HL-60/S4 treated with phorbol 12-myristate 13-acetate at 8.2 ng/mL for 4 days and 3 days (cell line): ENCODE measurements at regions not wholly inside any gene's neighbourhood (a gene's known extent, or its start where the extent isn't known, plus 50 kb on each side); places are given as distances from the start of the nearest gene placed in this dataset.

Experiments
- in situ Hi-C: fragments of 300-500 bp; cut with MboI; formaldehyde crosslinking; loops from 2 replicates; pipeline ENCODE4 v1.15.0; 2022; ENCODE audit warnings: low sequenced_read_pairs

- in situ Hi-C loops: no loop called here
Observed at GRCh38 chr5:15266229-15266628, 233.8 kb upstream of the FBXL7 start.

- in situ Hi-C loops: no loop called here
Observed at GRCh38 chr5:15263942-15264341, 236.0 kb upstream of the FBXL7 start.

GRCh38 chr5:15263406-15263805 lies 236.6 kb upstream of the FBXL7 start:
- in situ Hi-C loops: no loop called here

GRCh38 chr5:15261269-15261995 lies 238.5 kb upstream of the FBXL7 start:
- in situ Hi-C loops: no loop called here

- in situ Hi-C loops: no loop called here
Observed at GRCh38 chr5:15260356-15261268, 239.4 kb upstream of the FBXL7 start.

- in situ Hi-C loops: no loop called here
Observed at GRCh38 chr5:15256485-15256884, 243.5 kb upstream of the FBXL7 start.

GRCh38 chr5:15255576-15255975 lies 244.4 kb upstream of the FBXL7 start:
- in situ Hi-C loops: no loop called here

- in situ Hi-C loops: no loop called here
Observed at GRCh38 chr5:15254607-15255006, 245.4 kb upstream of the FBXL7 start.

- in situ Hi-C loops: no loop called here
Observed at GRCh38 chr5:15252331-15252730, 247.6 kb upstream of the FBXL7 start.

- in situ Hi-C loops: no loop called here
Observed at GRCh38 chr5:15249152-15249551, 250.8 kb upstream of the FBXL7 start.

- in situ Hi-C loops: no loop called here
Observed at GRCh38 chr5:15248731-15249130, 251.2 kb upstream of the FBXL7 start.

GRCh38 chr5:15245913-15246312 lies 254.1 kb upstream of the FBXL7 start:
- in situ Hi-C loops: no loop called here

- in situ Hi-C loops: no loop called here
Observed at GRCh38 chr5:15243301-15244020, 256.5 kb upstream of the FBXL7 start.

GRCh38 chr5:15241216-15241821 lies 258.7 kb upstream of the FBXL7 start:
- in situ Hi-C loops: no loop called here

- in situ Hi-C loops: no loop called here
Observed at GRCh38 chr5:15238006-15238405, 262.0 kb upstream of the FBXL7 start.

- in situ Hi-C loops: no loop called here
Observed at GRCh38 chr5:15236911-15237508, 263.0 kb upstream of the FBXL7 start.

- in situ Hi-C loops: no loop called here
Observed at GRCh38 chr5:15234911-15235310, 265.1 kb upstream of the FBXL7 start.

- in situ Hi-C loops: no loop called here
Observed at GRCh38 chr5:15234366-15234765, 265.6 kb upstream of the FBXL7 start.

GRCh38 chr5:15233566-15233965 lies 266.4 kb upstream of the FBXL7 start:
- in situ Hi-C loops: no loop called here

- in situ Hi-C loops: no loop called here
Observed at GRCh38 chr5:15222156-15222555, 277.8 kb upstream of the FBXL7 start.
